ENCODE measurements at regions not wholly inside any gene's neighbourhood (a gene's known extent, or its start where the extent isn't known, plus 50 kb on each side); places are given as distances from the start of the nearest gene placed in this dataset.
"Not testable (repeated sequence)": the region's sequence is repeated elsewhere in the genome, so short reads cannot be mapped to it uniquely, and the experiment has no call there.

- H3K4me1 ChIP-seq (ENCODE audit: low read depth), result no peaks in the 10 kb centered on the region
- no peak for TF ChIP-seq CTCF (IDR thresholded peaks at IDR 0.05; ENCODE audit: low read depth, low read length)
- no peak overlapping the region for H3K4me3 ChIP-seq
- H3K27me3 ChIP-seq, result no peaks in the 10 kb centered on the region
- no peaks in the 10 kb centered on the region for H3K36me3 ChIP-seq
- H3K9me3 ChIP-seq (ENCODE audit: low read depth), result no peaks in the 10 kb centered on the region
- no peak for DNase-seq (ENCODE audit: low read depth in 1 of 2, low spot score in 1 of 2)
- no peak overlapping the region for H3K27ac ChIP-seq
These were observed 325.7 kb downstream of the ADGRD1 start for GRCh38 chr12:131279281-131279921.

- H3K27me3 ChIP-seq, result no peaks in the 10 kb centered on the region
- no peak overlapping the region for H3K27ac ChIP-seq
- no peak for TF ChIP-seq CTCF (IDR thresholded peaks at IDR 0.05; ENCODE audit: low read depth, low read length)
- no peaks in the 10 kb centered on the region for H3K4me1 ChIP-seq (ENCODE audit: low read depth)
- no peak for DNase-seq (ENCODE audit: low read depth in 1 of 2, low spot score in 1 of 2)
- no peak overlapping the region for H3K4me3 ChIP-seq
- H3K9me3 ChIP-seq (ENCODE audit: low read depth), result no peaks in the 10 kb centered on the region
- no peaks in the 10 kb centered on the region for H3K36me3 ChIP-seq
These were observed 326.7 kb downstream of the ADGRD1 start for GRCh38 chr12:131280426-131280825.

GRCh38 chr12:131281016-131281415 is 327.3 kb downstream of the ADGRD1 start:
- H3K4me1 ChIP-seq (ENCODE audit: low read depth), result no peaks in the 10 kb centered on the region
- no peaks in the 10 kb centered on the region for H3K9me3 ChIP-seq (ENCODE audit: low read depth)
- no peaks in the 10 kb centered on the region for H3K27me3 ChIP-seq
- no peak overlapping the region for H3K27ac ChIP-seq
- DNase-seq (ENCODE audit: low read depth in 1 of 2, low spot score in 1 of 2), result no peak
- TF ChIP-seq CTCF (IDR thresholded peaks at IDR 0.05; ENCODE audit: low read depth, low read length), result no peak
- H3K36me3 ChIP-seq, result no peaks in the 10 kb centered on the region
- no peak overlapping the region for H3K4me3 ChIP-seq

- Histone ChIP-seq H3K4me1 (ENCODE audit: low read depth) (no peaks in the 10 kb centered on the region), H3K9me3 (ENCODE audit: low read depth) (no peaks in the 10 kb centered on the region), H3K36me3 (no peaks in the 10 kb centered on the region), H3K27me3 (no peaks in the 10 kb centered on the region), H3K4me3 (no peak overlapping the region), H3K27ac (no peak overlapping the region)
- no peak for DNase-seq (ENCODE audit: low read depth in 1 of 2, low spot score in 1 of 2)
- TF ChIP-seq CTCF (IDR thresholded peaks at IDR 0.05; ENCODE audit: low read depth, low read length), result no peak
These were observed 328.8 kb downstream of the ADGRD1 start for GRCh38 chr12:131282292-131283080.

GRCh38 chr12:131283191-131283861 is 329.6 kb downstream of the ADGRD1 start:
- no peak for TF ChIP-seq CTCF (IDR thresholded peaks at IDR 0.05; ENCODE audit: low read depth, low read length)
- no peak for DNase-seq (ENCODE audit: low read depth in 1 of 2, low spot score in 1 of 2)
- no peaks in the 10 kb centered on the region for H3K9me3 ChIP-seq (ENCODE audit: low read depth)
- H3K36me3 ChIP-seq, result no peaks in the 10 kb centered on the region
- H3K4me1 ChIP-seq (ENCODE audit: low read depth), result no peaks in the 10 kb centered on the region
- no peaks in the 10 kb centered on the region for H3K27me3 ChIP-seq
- no peak overlapping the region for H3K27ac ChIP-seq
- no peak overlapping the region for H3K4me3 ChIP-seq

- not testable (repeated sequence) for H3K27ac ChIP-seq; H3K27me3 ChIP-seq; H3K36me3 ChIP-seq; H3K4me1 ChIP-seq (ENCODE audit: low read depth); H3K9me3 ChIP-seq (ENCODE audit: low read depth); DNase-seq (ENCODE audit: low read depth in 1 of 2, low spot score in 1 of 2); H3K4me3 ChIP-seq
These were observed 330.4 kb downstream of the ADGRD1 start for GRCh38 chr12:131283862-131284825.

GRCh38 chr12:131284954-131285904 is 331.5 kb downstream of the ADGRD1 start:
- H3K4me1 ChIP-seq (ENCODE audit: low read depth); H3K27me3 ChIP-seq; H3K27ac ChIP-seq; H3K9me3 ChIP-seq (ENCODE audit: low read depth); DNase-seq (ENCODE audit: low read depth in 1 of 2, low spot score in 1 of 2); H3K36me3 ChIP-seq; H3K4me3 ChIP-seq: not testable (repeated sequence)
